NCI-H1105 (cell line): ENCODE measurements at regions not wholly inside any gene's neighbourhood (a gene's known extent, or its start where the extent isn't known, plus 50 kb on each side); places are given as distances from the start of the nearest gene placed in this dataset.
"Not testable (repeated sequence)": the region's sequence is repeated elsewhere in the genome, so short reads cannot be mapped to it uniquely, and the experiment has no call there.

Experiments used
- DNase-seq: peaks from one replicate; lab custom pipeline; 2025; lab: John Stamatoyannopoulos, UW

- no peak for DNase-seq
Measured at GRCh38 chr21:20108976-20109540, 889.2 kb upstream of the NCAM2 start.

GRCh38 chr21:20110368-20110767 is 887.8 kb upstream of the NCAM2 start:
- DNase-seq, result no peak

- DNase-seq, result no peak
Measured at GRCh38 chr21:20151741-20152140, 846.5 kb upstream of the NCAM2 start.

GRCh38 chr21:20163167-20163566 is 835.0 kb upstream of the NCAM2 start:
- no peak for DNase-seq

GRCh38 chr21:20167059-20167458 is 831.1 kb upstream of the NCAM2 start:
- DNase-seq, result no peak

GRCh38 chr21:20169812-20170576 is 828.2 kb upstream of the NCAM2 start:
- no peak for DNase-seq

GRCh38 chr21:20186186-20186585 is 812.0 kb upstream of the NCAM2 start:
- DNase-seq, result no peak

GRCh38 chr21:20187028-20187427 is 811.2 kb upstream of the NCAM2 start:
- no peak for DNase-seq

- DNase-seq, result not testable (repeated sequence)
Measured at GRCh38 chr21:20201323-20201722, 796.9 kb upstream of the NCAM2 start.

GRCh38 chr21:20207335-20207734 is 790.9 kb upstream of the NCAM2 start:
- DNase-seq, result no peak

- DNase-seq, result no peak
Measured at GRCh38 chr21:20215959-20216358, 782.2 kb upstream of the NCAM2 start.

GRCh38 chr21:20220586-20220985 is 777.6 kb upstream of the NCAM2 start:
- DNase-seq, result no peak

GRCh38 chr21:20221981-20222380 is 776.2 kb upstream of the NCAM2 start:
- DNase-seq, result not testable (repeated sequence)

- DNase-seq, result not testable (repeated sequence)
Measured at GRCh38 chr21:20236649-20237048, 761.6 kb upstream of the NCAM2 start.

GRCh38 chr21:20249401-20249800 is 748.8 kb upstream of the NCAM2 start:
- DNase-seq, result no peak

- no peak for DNase-seq
Measured at GRCh38 chr21:20250337-20250736, 747.9 kb upstream of the NCAM2 start.

- DNase-seq, result no peak
Measured at GRCh38 chr21:20253261-20253660, 744.9 kb upstream of the NCAM2 start.

GRCh38 chr21:20254964-20255363 is 743.2 kb upstream of the NCAM2 start:
- DNase-seq, result no peak

GRCh38 chr21:20257052-20257740 is 741.0 kb upstream of the NCAM2 start:
- no peak for DNase-seq

- DNase-seq, result no peak
Measured at GRCh38 chr21:20258542-20258941, 739.7 kb upstream of the NCAM2 start.

- DNase-seq, result no peak
Measured at GRCh38 chr21:20259031-20259867, 739.0 kb upstream of the NCAM2 start.

- no peak for DNase-seq
Measured at GRCh38 chr21:20260124-20260523, 738.1 kb upstream of the NCAM2 start.
